ENCODE measurements at regions not wholly inside any gene's neighbourhood (a gene's known extent, or its start where the extent isn't known, plus 50 kb on each side); places are given as distances from the start of the nearest gene placed in this dataset.

GRCh38 chr4:18398661-18399060, 377.1 kb upstream of the LCORL start:
- intact Hi-C loops (cut with DNase I), result no loop called here
- Histone ChIP-seq H3K27me3 (no peaks in the 10 kb centered on the region), H3K36me3 (no peaks in the 10 kb centered on the region), H3K27ac (no peak overlapping the region), H3K4me3 (no peak overlapping the region), H3K4me1 (no peaks in the 10 kb centered on the region), H3K9me3 (no peaks in the 10 kb centered on the region)
- 32 to 38% methylated on average over 5 of the region's 5 CpGs for WGBS, 2 donors
- TF ChIP-seq POLR2A (IDR thresholded peaks at IDR 0.05) (no peak), CTCF (IDR thresholded peaks at IDR 0.05) (no peak)
- DNase-seq, result no peak

GRCh38 chr4:18397681-18398390, 376.3 kb upstream of the LCORL start:
- no peak for DNase-seq
- 53 to 77% methylated on average over 4 to 5 of the region's 5 CpGs for WGBS, 2 donors
- intact Hi-C loops (cut with DNase I), result no loop called here
- Histone ChIP-seq H3K4me3 (no peak overlapping the region), H3K9me3 (no peaks in the 10 kb centered on the region), H3K27ac (no peak overlapping the region), H3K27me3 (no peaks in the 10 kb centered on the region), H3K36me3 (no peaks in the 10 kb centered on the region), H3K4me1 (no peaks in the 10 kb centered on the region)
- TF ChIP-seq CTCF (IDR thresholded peaks at IDR 0.05), result no peak
- TF ChIP-seq POLR2A (IDR thresholded peaks at IDR 0.05), result no peak

GRCh38 chr4:18394656-18395055, 373.1 kb upstream of the LCORL start:
- H3K36me3 ChIP-seq, result no peaks in the 10 kb centered on the region
- H3K4me3 ChIP-seq, result no peak overlapping the region
- no peak for DNase-seq
- H3K27me3 ChIP-seq, result no peaks in the 10 kb centered on the region
- intact Hi-C loops (cut with DNase I), result no loop called here
- no peaks in the 10 kb centered on the region for H3K4me1 ChIP-seq
- no peak overlapping the region for H3K27ac ChIP-seq
- WGBS, 2 donors, result 33 to 73% methylated on average over 1 of the region's 1 CpG
- no peaks in the 10 kb centered on the region for H3K9me3 ChIP-seq
- TF ChIP-seq POLR2A (IDR thresholded peaks at IDR 0.05) (no peak), CTCF (IDR thresholded peaks at IDR 0.05) (no peak)

- H3K9me3 ChIP-seq, result no peaks in the 10 kb centered on the region
- DNase-seq, result no peak
- 46 to 50% methylated on average over 1 of the region's 1 CpG for WGBS, 2 donors
- no peaks in the 10 kb centered on the region for H3K36me3 ChIP-seq
- no peaks in the 10 kb centered on the region for H3K27me3 ChIP-seq
- no peaks in the 10 kb centered on the region for H3K4me1 ChIP-seq
- H3K4me3 ChIP-seq, result no peak overlapping the region
- H3K27ac ChIP-seq, result no peak overlapping the region
- intact Hi-C loops (cut with DNase I), result no loop called here
- TF ChIP-seq POLR2A (IDR thresholded peaks at IDR 0.05) (no peak), CTCF (IDR thresholded peaks at IDR 0.05) (no peak)
Measured at GRCh38 chr4:18391354-18391728, 369.8 kb upstream of the LCORL start.

- Histone ChIP-seq H3K4me3 (no peak overlapping the region), H3K27me3 (no peaks in the 10 kb centered on the region), H3K27ac (no peak overlapping the region), H3K9me3 (no peaks in the 10 kb centered on the region), H3K4me1 (no peaks in the 10 kb centered on the region), H3K36me3 (no peaks in the 10 kb centered on the region)
- WGBS, 2 donors, result 68 to 81% methylated on average over 4 of the region's 4 CpGs
- no peak for DNase-seq
- no peak for TF ChIP-seq CTCF (IDR thresholded peaks at IDR 0.05)
- no peak for TF ChIP-seq POLR2A (IDR thresholded peaks at IDR 0.05)
- intact Hi-C loops (cut with DNase I), result no loop called here
Measured at GRCh38 chr4:18390655-18391353, 369.2 kb upstream of the LCORL start.

All from esophagus squamous epithelium (tissue), 5 donors.